ENCODE measurements at regions not wholly inside any gene's neighbourhood (a gene's known extent, or its start where the extent isn't known, plus 50 kb on each side); places are given as distances from the start of the nearest gene placed in this dataset.

GRCh38 chr1:239228451-239228850 is 157.9 kb upstream of the CHRM3 start:
- Histone ChIP-seq H3K36me3 (no peaks in the 10 kb centered on the region), H3K4me1 (replicated peaks) (no peaks in the 10 kb centered on the region), H3K27ac (no peak overlapping the region), H3K27me3 (replicated peaks; ENCODE audit: insufficient read depth) (no peaks in the 10 kb centered on the region), H3K9me3 (no peaks in the 10 kb centered on the region), H3K4me3 (no peak overlapping the region)
- TF ChIP-seq POLR2AphosphoS5 (IDR thresholded peaks at IDR 0.05), result no peak
- TF ChIP-seq, protein P1, sequence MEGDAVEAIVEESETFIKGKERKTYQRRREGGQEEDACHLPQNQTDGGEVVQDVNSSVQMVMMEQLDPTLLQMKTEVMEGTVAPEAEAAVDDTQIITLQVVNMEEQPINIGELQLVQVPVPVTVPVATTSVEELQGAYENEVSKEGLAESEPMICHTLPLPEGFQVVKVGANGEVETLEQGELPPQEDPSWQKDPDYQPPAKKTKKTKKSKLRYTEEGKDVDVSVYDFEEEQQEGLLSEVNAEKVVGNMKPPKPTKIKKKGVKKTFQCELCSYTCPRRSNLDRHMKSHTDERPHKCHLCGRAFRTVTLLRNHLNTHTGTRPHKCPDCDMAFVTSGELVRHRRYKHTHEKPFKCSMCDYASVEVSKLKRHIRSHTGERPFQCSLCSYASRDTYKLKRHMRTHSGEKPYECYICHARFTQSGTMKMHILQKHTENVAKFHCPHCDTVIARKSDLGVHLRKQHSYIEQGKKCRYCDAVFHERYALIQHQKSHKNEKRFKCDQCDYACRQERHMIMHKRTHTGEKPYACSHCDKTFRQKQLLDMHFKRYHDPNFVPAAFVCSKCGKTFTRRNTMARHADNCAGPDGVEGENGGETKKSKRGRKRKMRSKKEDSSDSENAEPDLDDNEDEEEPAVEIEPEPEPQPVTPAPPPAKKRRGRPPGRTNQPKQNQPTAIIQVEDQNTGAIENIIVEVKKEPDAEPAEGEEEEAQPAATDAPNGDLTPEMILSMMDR (IDR thresholded peaks at IDR 0.05), result no peak
- no peak for TF ChIP-seq POLR2A (IDR thresholded peaks at IDR 0.05)
- intact Hi-C loops (cut with DNase I), result no loop called here
- no peak for DNase-seq (ENCODE audit: low spot score)

DNA sequence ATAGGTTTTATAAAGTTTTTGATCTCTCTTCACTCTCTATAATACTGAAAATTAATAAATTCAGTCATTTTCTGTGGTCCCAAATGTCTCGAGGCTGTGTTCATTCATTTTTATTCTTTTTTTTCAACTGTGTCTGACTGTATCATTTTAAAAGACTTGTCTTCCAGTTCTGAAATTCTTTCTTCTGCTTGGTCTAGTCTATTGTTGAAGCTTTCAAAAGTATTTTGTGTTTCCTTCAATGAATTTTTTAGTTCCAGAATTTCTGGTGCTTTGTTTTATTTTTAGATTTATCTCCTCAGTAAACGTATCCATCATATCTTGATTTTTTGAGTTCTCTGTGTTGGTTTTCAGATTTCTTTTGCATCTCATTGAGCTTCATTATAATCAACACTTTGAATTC is 161.0 kb upstream of the CHRM3 start:
- Histone ChIP-seq H3K4me3 (no peak overlapping the region), H3K9me3 (no peaks in the 10 kb centered on the region), H3K36me3 (no peaks in the 10 kb centered on the region), H3K27me3 (replicated peaks; ENCODE audit: insufficient read depth) (no peaks in the 10 kb centered on the region), H3K27ac (no peak overlapping the region), H3K4me1 (replicated peaks) (no peaks in the 10 kb centered on the region)
- WGBS, result 90% methylated on average over 2 of the region's 2 CpGs
- intact Hi-C loops (cut with DNase I), result no loop called here
- no peak for DNase-seq (ENCODE audit: low spot score)
- TF ChIP-seq POLR2A (IDR thresholded peaks at IDR 0.05) (no peak), POLR2AphosphoS5 (IDR thresholded peaks at IDR 0.05) (no peak)
- TF ChIP-seq, protein P1 (IDR thresholded peaks at IDR 0.05), result no peak

DNA sequence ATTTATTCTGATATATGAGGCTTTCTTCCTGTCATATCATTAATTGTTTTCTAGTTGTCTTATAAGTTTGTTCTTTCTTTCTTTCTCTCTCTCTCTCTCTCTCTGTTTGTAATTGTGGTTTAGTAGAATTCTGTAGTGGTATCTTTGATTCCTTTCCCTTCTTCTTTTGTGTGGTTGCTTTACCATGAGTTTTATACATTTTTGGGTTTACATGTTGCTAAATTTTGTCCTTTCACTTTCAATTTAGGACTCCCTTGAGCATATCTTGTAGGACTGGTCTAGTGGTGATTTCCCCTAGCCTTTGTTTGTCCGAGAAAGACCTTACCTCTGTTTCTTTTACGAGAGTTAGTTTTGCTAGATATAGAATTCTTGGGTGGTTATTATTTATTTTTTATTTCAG is 162.3 kb upstream of the CHRM3 start:
- WGBS, result 81% methylated on average over 2 of the region's 2 CpGs
- no peak for DNase-seq (ENCODE audit: low spot score)
- H3K4me1 ChIP-seq (replicated peaks), result no peaks in the 10 kb centered on the region
- no peaks in the 10 kb centered on the region for H3K9me3 ChIP-seq
- H3K27me3 ChIP-seq (replicated peaks; ENCODE audit: insufficient read depth), result no peaks in the 10 kb centered on the region
- TF ChIP-seq, protein P1 (IDR thresholded peaks at IDR 0.05), result no peak
- no peak for TF ChIP-seq POLR2A (IDR thresholded peaks at IDR 0.05)
- TF ChIP-seq POLR2AphosphoS5 (IDR thresholded peaks at IDR 0.05), result no peak
- H3K4me3 ChIP-seq, result no peak overlapping the region
- H3K27ac ChIP-seq, result no peak overlapping the region
- intact Hi-C loops (cut with DNase I), result no loop called here
- H3K36me3 ChIP-seq, result no peaks in the 10 kb centered on the region

DNA sequence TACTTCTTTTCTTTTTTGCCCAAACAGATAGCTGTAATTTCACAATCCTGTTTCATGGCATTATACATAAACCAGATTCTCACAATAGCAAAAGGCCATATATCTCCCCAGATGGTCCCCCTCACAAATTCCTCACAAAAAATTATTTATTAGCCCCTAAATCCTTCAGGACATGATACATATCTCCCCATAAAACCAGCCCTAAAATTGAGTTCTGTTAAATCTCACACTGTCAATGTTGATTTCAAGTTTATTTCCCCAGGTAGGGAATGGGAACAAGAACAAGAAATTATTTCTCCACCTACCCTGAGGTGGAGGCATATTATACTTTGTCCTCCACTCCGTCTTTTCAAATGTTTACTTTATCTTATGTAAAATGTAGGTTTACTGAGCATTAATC is 163.4 kb upstream of the CHRM3 start:
- Histone ChIP-seq H3K4me1 (replicated peaks) (no peaks in the 10 kb centered on the region), H3K27me3 (replicated peaks; ENCODE audit: insufficient read depth) (no peaks in the 10 kb centered on the region), H3K9me3 (no peaks in the 10 kb centered on the region), H3K27ac (no peak overlapping the region), H3K4me3 (no peak overlapping the region), H3K36me3 (no peaks in the 10 kb centered on the region)
- WGBS, result 23% methylated on average over 1 of the region's 1 CpG
- DNase-seq (ENCODE audit: low spot score), result no peak
- TF ChIP-seq POLR2A (IDR thresholded peaks at IDR 0.05), result no peak
- TF ChIP-seq POLR2AphosphoS5 (IDR thresholded peaks at IDR 0.05), result no peak
- TF ChIP-seq, protein P1 (IDR thresholded peaks at IDR 0.05), result no peak
- intact Hi-C loops (cut with DNase I), result no loop called here

- Histone ChIP-seq H3K9me3 (no peaks in the 10 kb centered on the region), H3K4me3 (no peak overlapping the region), H3K27me3 (replicated peaks; ENCODE audit: insufficient read depth) (no peaks in the 10 kb centered on the region), H3K4me1 (replicated peaks) (no peaks in the 10 kb centered on the region), H3K36me3 (no peaks in the 10 kb centered on the region), H3K27ac (no peak overlapping the region)
- DNase-seq (ENCODE audit: low spot score), result no peak
- TF ChIP-seq, protein P1 (IDR thresholded peaks at IDR 0.05), result no peak
- TF ChIP-seq POLR2A (IDR thresholded peaks at IDR 0.05), result no peak
- TF ChIP-seq POLR2AphosphoS5 (IDR thresholded peaks at IDR 0.05), result no peak
- intact Hi-C loops (cut with DNase I), result no loop called here
- 95% methylated on average over 2 of the region's 2 CpGs for WGBS
Observed at GRCh38 chr1:239221656-239222055, 164.7 kb upstream of the CHRM3 start.
